C4-2B (cell line): ENCODE measurements at regions not wholly inside any gene's neighbourhood (a gene's known extent, or its start where the extent isn't known, plus 50 kb on each side); places are given as distances from the start of the nearest gene placed in this dataset.

Experiments used
- H3K27ac ChIP-seq: fragments of 450-650 bp; 2 replicates; pipeline ENCODE4 v1.5.1; 2017
- ZFX ChIP-seq: fragments of 450-650 bp; IDR thresholded peaks from 2 replicates; pipeline ENCODE4 v1.6.1; 2017
- TF ChIP-seq, protein P1 (sequence below): fragments of 450-650 bp; conservative IDR thresholded peaks from 2 replicates; pipeline ENCODE4 v1.5.1; 2017; ENCODE audit warnings: mild to moderate bottlenecking

- no peak overlapping the region for H3K27ac ChIP-seq
- TF ChIP-seq, protein P1, sequence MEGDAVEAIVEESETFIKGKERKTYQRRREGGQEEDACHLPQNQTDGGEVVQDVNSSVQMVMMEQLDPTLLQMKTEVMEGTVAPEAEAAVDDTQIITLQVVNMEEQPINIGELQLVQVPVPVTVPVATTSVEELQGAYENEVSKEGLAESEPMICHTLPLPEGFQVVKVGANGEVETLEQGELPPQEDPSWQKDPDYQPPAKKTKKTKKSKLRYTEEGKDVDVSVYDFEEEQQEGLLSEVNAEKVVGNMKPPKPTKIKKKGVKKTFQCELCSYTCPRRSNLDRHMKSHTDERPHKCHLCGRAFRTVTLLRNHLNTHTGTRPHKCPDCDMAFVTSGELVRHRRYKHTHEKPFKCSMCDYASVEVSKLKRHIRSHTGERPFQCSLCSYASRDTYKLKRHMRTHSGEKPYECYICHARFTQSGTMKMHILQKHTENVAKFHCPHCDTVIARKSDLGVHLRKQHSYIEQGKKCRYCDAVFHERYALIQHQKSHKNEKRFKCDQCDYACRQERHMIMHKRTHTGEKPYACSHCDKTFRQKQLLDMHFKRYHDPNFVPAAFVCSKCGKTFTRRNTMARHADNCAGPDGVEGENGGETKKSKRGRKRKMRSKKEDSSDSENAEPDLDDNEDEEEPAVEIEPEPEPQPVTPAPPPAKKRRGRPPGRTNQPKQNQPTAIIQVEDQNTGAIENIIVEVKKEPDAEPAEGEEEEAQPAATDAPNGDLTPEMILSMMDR = no peak
- TF ChIP-seq ZFX = no peak
Measured at GRCh38 chr7:437329-438251, 82.1 kb downstream of the PDGFA start.

GRCh38 chr7:438361-438760, 81.3 kb downstream of the PDGFA start:
- no peak for TF ChIP-seq ZFX
- TF ChIP-seq, protein P1 = no peak

GRCh38 chr7:438916-439315, 80.7 kb downstream of the PDGFA start:
- TF ChIP-seq, protein P1 = no peak
- TF ChIP-seq ZFX = no peak
- H3K27ac ChIP-seq = no peak overlapping the region

More at GRCh38 chr7:438361-438760, 81.3 kb downstream of the PDGFA start:
- H3K27ac ChIP-seq = no peak overlapping the region

- H3K27ac ChIP-seq = no peak overlapping the region
- TF ChIP-seq, protein P1 = no peak
- no peak for TF ChIP-seq ZFX
Measured at GRCh38 chr7:440059-440749, 79.4 kb downstream of the PDGFA start.

DNA sequence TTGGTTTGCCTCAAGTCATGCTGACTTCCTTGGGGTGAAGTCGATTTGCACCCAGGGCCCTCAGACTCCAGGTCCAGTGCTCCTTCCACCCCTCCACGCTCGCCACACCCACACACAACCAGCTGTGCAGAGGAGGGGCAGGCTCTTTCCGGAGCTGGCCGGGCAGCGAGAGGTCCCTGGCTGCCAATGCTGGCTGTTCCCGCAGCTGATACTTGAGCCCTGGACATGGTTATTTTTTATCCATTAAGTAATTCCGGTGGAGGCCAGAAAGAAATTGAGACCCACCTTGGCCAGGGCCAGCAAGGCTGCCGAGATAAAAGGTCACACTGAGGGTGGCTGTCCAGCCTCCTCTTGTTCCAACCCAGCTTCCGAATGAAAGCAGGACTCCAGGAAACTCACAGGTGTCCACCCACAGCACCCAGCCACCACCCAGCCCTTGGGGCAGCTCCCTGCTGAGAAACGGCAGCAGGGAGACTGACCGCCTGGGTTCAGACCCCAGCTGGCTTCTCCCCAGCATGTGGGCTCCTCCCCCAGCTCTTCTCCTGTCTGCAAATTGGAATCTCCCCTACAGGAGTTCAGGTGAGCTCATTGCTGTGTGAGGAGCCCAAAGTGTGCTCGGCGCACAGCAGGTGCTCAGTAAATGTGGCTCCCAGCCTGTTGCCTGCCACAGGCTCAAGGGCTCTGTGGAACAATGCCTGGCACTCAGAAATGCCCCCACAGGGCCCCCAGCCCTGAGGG, 77.8 kb downstream of the PDGFA start:
- H3K27ac ChIP-seq = no peak overlapping the region
- no peak for TF ChIP-seq ZFX
- TF ChIP-seq, protein P1 = no peak

GRCh38 chr7:442457-442856, 77.2 kb downstream of the PDGFA start:
- TF ChIP-seq ZFX = no peak
- TF ChIP-seq, protein P1 = no peak
- H3K27ac ChIP-seq = no peak overlapping the region
